ENCODE measurements at regions not wholly inside any gene's neighbourhood (a gene's known extent, or its start where the extent isn't known, plus 50 kb on each side); places are given as distances from the start of the nearest gene placed in this dataset.

GRCh38 chr7:52017802-52018679 lies 701.4 kb upstream of the COBL start (continued):
- no peak for TF ChIP-seq FOSL1 (IDR thresholded peaks at IDR 0.05; ENCODE audit: insufficient read depth, low read depth, low read length)
- TF ChIP-seq CBX5 (IDR thresholded peaks at IDR 0.05; ENCODE audit: low read depth, low read length) = no peak
- peak; percentile 19 for TF ChIP-seq TAF7 (optimal IDR thresholded peaks at IDR 0.05; ENCODE audit: borderline replicate concordance, low read depth, low read length)
- TF ChIP-seq SIX5 (IDR thresholded peaks at IDR 0.05; ENCODE audit: low read depth, low read length) = no peak
- TF ChIP-seq, protein P1, sequence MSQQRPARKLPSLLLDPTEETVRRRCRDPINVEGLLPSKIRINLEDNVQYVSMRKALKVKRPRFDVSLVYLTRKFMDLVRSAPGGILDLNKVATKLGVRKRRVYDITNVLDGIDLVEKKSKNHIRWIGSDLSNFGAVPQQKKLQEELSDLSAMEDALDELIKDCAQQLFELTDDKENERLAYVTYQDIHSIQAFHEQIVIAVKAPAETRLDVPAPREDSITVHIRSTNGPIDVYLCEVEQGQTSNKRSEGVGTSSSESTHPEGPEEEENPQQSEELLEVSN (IDR thresholded peaks at IDR 0.05) = no peak
- TF ChIP-seq HDAC6 (IDR thresholded peaks at IDR 0.05; ENCODE audit: low read depth, low read length) = no peak
- TF ChIP-seq CHD2 (IDR thresholded peaks at IDR 0.05; ENCODE audit: low read length) = no peak
- TF ChIP-seq RBBP5 (IDR thresholded peaks at IDR 0.05; ENCODE audit: borderline replicate concordance, low read depth, low read length) = no peak
- no peak for TF ChIP-seq BRCA1 (IDR thresholded peaks at IDR 0.05; ENCODE audit: low read depth, low read length)
- no peak for TF ChIP-seq NANOG (IDR thresholded peaks at IDR 0.05; ENCODE audit: insufficient read depth, low read depth, low read length, poor library complexity, severe bottlenecking)
- no peak for TF ChIP-seq CHD1 (IDR thresholded peaks at IDR 0.05; ENCODE audit: low read depth, low read length)
- TF ChIP-seq SP4 (IDR thresholded peaks at IDR 0.05; ENCODE audit: low read length) = peak; percentile 32; the same call in 1 of the 2 replicates
- no peak for TF ChIP-seq CTBP2 (IDR thresholded peaks at IDR 0.05; ENCODE audit: borderline replicate concordance, insufficient read depth, insufficient read length, low read length)
- no peak for TF ChIP-seq PHF8 (conservative IDR thresholded peaks at IDR 0.05; ENCODE audit: low read depth, low read length)
- TF ChIP-seq HDAC2 (IDR thresholded peaks at IDR 0.05; ENCODE audit: borderline replicate concordance in 1 of 2, low read depth in 2 of 2, low read length in 2 of 2) = no peak
- no peak for TF ChIP-seq TAF1 (IDR thresholded peaks at IDR 0.05; ENCODE audit: low read depth, low read length)
- 0 out of 2 replicates have a peak, but pooled peaks have one; percentile 51 for TF ChIP-seq RXRA (IDR thresholded peaks at IDR 0.05; ENCODE audit: insufficient read depth, low read depth, low read length)
- no peak for TF ChIP-seq BACH1 (IDR thresholded peaks at IDR 0.05; ENCODE audit: low read length)
- 0 out of 2 replicates have a peak, but pooled peaks have one; percentile 46 for TF ChIP-seq JUN (IDR thresholded peaks at IDR 0.05; ENCODE audit: low read depth, low read length)
- TF ChIP-seq, protein P2, sequence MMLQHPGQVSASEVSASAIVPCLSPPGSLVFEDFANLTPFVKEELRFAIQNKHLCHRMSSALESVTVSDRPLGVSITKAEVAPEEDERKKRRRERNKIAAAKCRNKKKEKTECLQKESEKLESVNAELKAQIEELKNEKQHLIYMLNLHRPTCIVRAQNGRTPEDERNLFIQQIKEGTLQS (IDR thresholded peaks at IDR 0.05; ENCODE audit: insufficient read depth, low read depth, low read length) = peak; percentile 85
- TF ChIP-seq, protein P3, sequence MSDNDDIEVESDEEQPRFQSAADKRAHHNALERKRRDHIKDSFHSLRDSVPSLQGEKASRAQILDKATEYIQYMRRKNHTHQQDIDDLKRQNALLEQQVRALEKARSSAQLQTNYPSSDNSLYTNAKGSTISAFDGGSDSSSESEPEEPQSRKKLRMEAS (IDR thresholded peaks at IDR 0.05) = 0 out of 2 replicates have a peak, but pooled peaks have one; percentile 57
- TF ChIP-seq YY1 (IDR thresholded peaks at IDR 0.05; ENCODE audit: low read depth, low read length) = no peak
- no peak for TF ChIP-seq KDM5A (IDR thresholded peaks at IDR 0.05; ENCODE audit: low read length)

All from H1 (cell line).